B cell (primary cell): ENCODE measurements at regions not wholly inside any gene's neighbourhood (a gene's known extent, or its start where the extent isn't known, plus 50 kb on each side); places are given as distances from the start of the nearest gene placed in this dataset.

Source experiments
- ATAC-seq: fragments of 200-7000 bp; cut with Tn5 transposase; one replicate; pipeline ENCODE4 v1.10.0; 2021; ENCODE audit warnings: low read depth, mild to moderate bottlenecking, moderate number of reproducible peaks, moderate library complexity
- CTCF ChIA-PET: fragments of 350-600 bp; sonication (Branson Sonifier 250); formaldehyde crosslinking; loops from one replicate; lab custom pipeline; 2021; ENCODE audit warnings: antibody characterized with exemption, inconsistent platforms; lab: Charles Lee
- POLR2A ChIA-PET: fragments of 350-600 bp; sonication (Branson Sonifier 250); formaldehyde crosslinking; loops from one replicate; lab custom pipeline; 2021; ENCODE audit warnings: antibody characterized with exemption; lab: Charles Lee
- DNase-seq: peaks from one replicate; pipeline ENCODE4 v3.0.0; 2013
- H2AFZ ChIP-seq: 2 replicates; pipeline ENCODE4 v1.6.1; 2012; ENCODE audit warnings: mild to moderate bottlenecking, low read depth, low read length; ENCODE audit not compliant: insufficient read depth, poor library complexity, severe bottlenecking
- H3K27ac ChIP-seq, 2 donors: 1 replicate in 1 of 2; 2 replicates in 1 of 2; pipeline ENCODE4 v1.5.1; 2012 to 2013; ENCODE audit warnings: low read length in 2 of 2, mild to moderate bottlenecking in 2 of 2, moderate library complexity in 1 of 2
- H3K27me3 ChIP-seq, 4 experiments: fragments of 200-600 bp in 1 of 4; sonication (generic) in 1 of 4; replicated peaks in 1 of 4; 1 replicate in 2 of 4; 2 replicates in 2 of 4; pipeline versions ENCODE4 v1.6.1 to v1.7.0; 2013 to 2016; ENCODE audit warnings: low read length in 3 of 4, mild to moderate bottlenecking in 2 of 4, mixed read lengths in 1 of 4, moderate library complexity in 1 of 4; ENCODE audit not compliant: insufficient read depth in 4 of 4, control insufficient read depth in 3 of 4; ENCODE audit errors: control extremely low read depth in 1 of 4
- H3K36me3 ChIP-seq, 2 experiments: replicated peaks in 1 of 2; 1 replicate in 1 of 2; 2 replicates in 1 of 2; pipeline versions ENCODE4 v1.6.1 to v1.7.1; 2013; ENCODE audit warnings: low read length in 1 of 2; ENCODE audit not compliant: insufficient read depth in 2 of 2, control insufficient read depth in 1 of 2; ENCODE audit errors: control extremely low read depth in 1 of 2, extremely low read depth in 1 of 2
- H3K4me1 ChIP-seq, 2 donors: fragments of 200-600 bp in 1 of 2; sonication (generic) in 1 of 2; 1 replicate in 1 of 2; 2 replicates in 1 of 2; pipeline versions ENCODE4 v1.5.1 to v1.6.1; 2013 to 2017; ENCODE audit warnings: low read length in 2 of 2; ENCODE audit not compliant: control insufficient read depth in 2 of 2, insufficient read depth in 2 of 2
- H3K4me2 ChIP-seq: replicated peaks from 2 replicates; pipeline ENCODE3; 2012; ENCODE audit warnings: mild to moderate bottlenecking, low read depth, low read length; ENCODE audit not compliant: poor library complexity, severe bottlenecking
- H3K4me3 ChIP-seq, 5 experiments: fragments of 200-600 bp in 1 of 5; sonication (generic) in 1 of 5; 1 replicate in 3 of 5; 2 replicates in 2 of 5; pipeline versions ENCODE4 v1.5.1 to v1.7.0; 2011 to 2016; ENCODE audit warnings: low read length in 4 of 5, mild to moderate bottlenecking in 4 of 5, low read depth in 2 of 5, control low read depth in 1 of 5, moderate library complexity in 1 of 5; ENCODE audit not compliant: insufficient read depth in 1 of 5; ENCODE audit errors: control extremely low read depth in 1 of 5, extremely low read depth in 1 of 5
- H3K79me2 ChIP-seq: fragments of 200-600 bp; sonication (generic); one replicate; pipeline ENCODE4 v1.6.0; 2016; ENCODE audit warnings: low read length; ENCODE audit not compliant: control insufficient read depth, insufficient read depth
- H3K9ac ChIP-seq: fragments of 200-600 bp; sonication (generic); 2 replicates; pipeline ENCODE4 v1.6.1; 2017; ENCODE audit warnings: mild to moderate bottlenecking, low read length, moderate library complexity
- H3K9me3 ChIP-seq, 3 donors: one replicate each; pipeline versions ENCODE4 v1.6.1 to v1.7.1; 2013; ENCODE audit warnings: low read length in 2 of 3; ENCODE audit not compliant: control insufficient read depth in 2 of 3, insufficient read depth in 1 of 3; ENCODE audit errors: control extremely low read depth in 1 of 3
- H4K20me1 ChIP-seq: 2 replicates; pipeline ENCODE4 v1.6.0; 2012; ENCODE audit warnings: mild to moderate bottlenecking, low read length; ENCODE audit not compliant: insufficient read depth, control insufficient read depth, poor library complexity, severe bottlenecking
- H3K27ac Mint-ChIP-seq: one replicate; pipeline ENCODE4 v1.8.0; 2021; ENCODE audit warnings: mixed read lengths
- H3K27me3 Mint-ChIP-seq: one replicate; pipeline ENCODE4 v1.8.0; 2021; ENCODE audit warnings: mixed read lengths
- H3K4me1 Mint-ChIP-seq: one replicate; pipeline ENCODE4 v1.8.0; 2021; ENCODE audit warnings: mixed read lengths
- H3K4me3 Mint-ChIP-seq: one replicate; pipeline ENCODE4 v1.8.0; 2021; ENCODE audit warnings: mixed read lengths
- H3K9me3 Mint-ChIP-seq: one replicate; pipeline ENCODE4 v1.8.0; 2022; ENCODE audit warnings: mixed read lengths; ENCODE audit not compliant: insufficient read depth
- EZH2 ChIP-seq: IDR thresholded peaks from 2 replicates; pipeline ENCODE4 v1.6.1; 2012; ENCODE audit warnings: borderline replicate concordance, low read depth, mild to moderate bottlenecking, moderate library complexity, low read length; ENCODE audit not compliant: insufficient read depth, poor library complexity, severe bottlenecking
- WGBS: methylation state at CpG from one replicate; pipeline ENCODE4 v1.1.5; 2013; ENCODE audit warnings: missing lambda C conversion rate; ENCODE audit not compliant: insufficient coverage; 5-methylcytosine and 5-hydroxymethylcytosine counted together
- intact Hi-C: fragments of 100-400 bp; cut with micrococcal nuclease; formaldehyde crosslinking; loops from one replicate; pipeline ENCODE4 v1.10.0; 2022
- TF ChIP-seq, protein P1 (sequence below): fragments of 200-600 bp; IDR thresholded peaks from one replicate; pipeline ENCODE4 v1.8.0; 2022; ENCODE audit warnings: antibody characterized with exemption, mild to moderate bottlenecking

DNA sequence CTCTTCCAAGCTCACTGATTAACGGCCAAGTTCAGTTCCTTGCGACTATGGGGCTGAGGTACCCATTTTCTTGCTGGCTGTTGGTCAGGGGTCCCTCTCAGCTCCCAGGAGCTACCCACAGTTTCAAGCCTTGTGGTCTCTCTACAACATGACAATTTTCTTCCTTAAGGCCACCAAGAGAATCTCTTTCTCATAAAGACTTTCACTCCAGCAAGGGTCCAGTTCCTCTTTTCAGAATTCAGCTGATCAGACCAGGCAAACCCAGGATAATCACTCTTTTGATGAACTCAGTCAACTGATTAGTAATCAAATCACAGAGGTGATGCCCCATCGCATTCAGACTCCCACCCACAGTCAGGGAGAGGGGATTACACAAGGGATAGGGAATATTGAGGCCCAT lies 129.7 kb downstream of the IRS1 start:
- Mint-ChIP-seq H3K27ac (no peak overlapping the region), H3K4me3 (no peak overlapping the region), H3K27me3 (peaks cover 40% of the 10 kb centered on the region), H3K4me1 (peaks cover 3% of the 10 kb centered on the region), H3K9me3 (no peaks in the 10 kb centered on the region)
- Histone ChIP-seq H3K4me1 (no peaks in the 10 kb centered on the region), H3K4me2 (no peak overlapping the region), H4K20me1 (no peaks in the 10 kb centered on the region), H3K9me3 (no peaks in the 10 kb centered on the region), H3K79me2 (no peaks in the 10 kb centered on the region), H3K9ac (no peak overlapping the region), H3K27ac (no peak overlapping the region), H2AFZ (no peak overlapping the region), H3K27me3 (peaks cover 0 to 9% (median 6%) of the 10 kb centered on the region in 4 experiments), H3K4me3 (no peak overlapping the region), H3K36me3 (no peaks in the 10 kb centered on the region)
- CTCF ChIA-PET = no interaction called here
- no peak for TF ChIP-seq EZH2
- TF ChIP-seq, protein P1, sequence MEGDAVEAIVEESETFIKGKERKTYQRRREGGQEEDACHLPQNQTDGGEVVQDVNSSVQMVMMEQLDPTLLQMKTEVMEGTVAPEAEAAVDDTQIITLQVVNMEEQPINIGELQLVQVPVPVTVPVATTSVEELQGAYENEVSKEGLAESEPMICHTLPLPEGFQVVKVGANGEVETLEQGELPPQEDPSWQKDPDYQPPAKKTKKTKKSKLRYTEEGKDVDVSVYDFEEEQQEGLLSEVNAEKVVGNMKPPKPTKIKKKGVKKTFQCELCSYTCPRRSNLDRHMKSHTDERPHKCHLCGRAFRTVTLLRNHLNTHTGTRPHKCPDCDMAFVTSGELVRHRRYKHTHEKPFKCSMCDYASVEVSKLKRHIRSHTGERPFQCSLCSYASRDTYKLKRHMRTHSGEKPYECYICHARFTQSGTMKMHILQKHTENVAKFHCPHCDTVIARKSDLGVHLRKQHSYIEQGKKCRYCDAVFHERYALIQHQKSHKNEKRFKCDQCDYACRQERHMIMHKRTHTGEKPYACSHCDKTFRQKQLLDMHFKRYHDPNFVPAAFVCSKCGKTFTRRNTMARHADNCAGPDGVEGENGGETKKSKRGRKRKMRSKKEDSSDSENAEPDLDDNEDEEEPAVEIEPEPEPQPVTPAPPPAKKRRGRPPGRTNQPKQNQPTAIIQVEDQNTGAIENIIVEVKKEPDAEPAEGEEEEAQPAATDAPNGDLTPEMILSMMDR = no peak
- POLR2A ChIA-PET = no interaction called here
- ATAC-seq (no peak), DNase-seq (no peak)
- intact Hi-C loops = no loop called here
- 100% methylated on average over 1 of the region's 3 CpGs for WGBS

DNA sequence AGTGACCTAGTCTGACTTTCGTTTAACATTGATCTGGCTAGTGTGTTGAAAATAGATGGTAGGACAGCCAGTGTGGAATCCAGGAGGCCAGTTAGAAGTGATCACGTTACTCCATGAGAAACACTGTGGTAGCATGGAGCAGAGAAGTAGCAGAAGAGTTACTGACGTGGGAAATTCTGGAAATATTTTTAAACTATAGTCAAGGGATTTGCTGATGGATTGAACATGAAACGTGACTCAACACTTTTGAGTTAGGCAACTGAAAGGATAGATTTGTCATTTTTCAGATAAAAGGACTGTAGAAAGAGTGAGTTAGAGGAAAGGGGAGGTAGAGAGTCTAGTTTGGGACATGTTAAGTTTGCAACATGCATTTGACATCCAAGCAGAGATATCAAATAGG lies 130.4 kb downstream of the IRS1 start:
- H2AFZ ChIP-seq = no peak overlapping the region
- no peak overlapping the region for H3K27ac ChIP-seq
- no peaks in the 10 kb centered on the region for H4K20me1 ChIP-seq
- CTCF ChIA-PET = no interaction called here
- POLR2A ChIA-PET = no interaction called here
- no peak overlapping the region for H3K4me3 ChIP-seq
- H3K79me2 ChIP-seq = no peaks in the 10 kb centered on the region
- DNase-seq (no peak), ATAC-seq (no peak)
- Mint-ChIP-seq H3K4me1 (peaks cover 3% of the 10 kb centered on the region), H3K4me3 (no peak overlapping the region), H3K9me3 (no peaks in the 10 kb centered on the region), H3K27me3 (peaks cover 40% of the 10 kb centered on the region), H3K27ac (no peak overlapping the region)
- no peaks in the 10 kb centered on the region for H3K9me3 ChIP-seq
- TF ChIP-seq, protein P1 = no peak
- no peak for TF ChIP-seq EZH2
- H3K27me3 ChIP-seq = peaks cover 0 to 5% (median 2%) of the 10 kb centered on the region in 4 experiments
- 83% methylated on average over 4 of the region's 4 CpGs for WGBS
- no peaks in the 10 kb centered on the region for H3K36me3 ChIP-seq
- H3K4me1 ChIP-seq = no peaks in the 10 kb centered on the region
- intact Hi-C loops = no loop called here
- no peak overlapping the region for H3K4me2 ChIP-seq
- H3K9ac ChIP-seq = no peak overlapping the region
